Small intestine (tissue), 7 donors: ENCODE measurements at regions not wholly inside any gene's neighbourhood (a gene's known extent, or its start where the extent isn't known, plus 50 kb on each side); places are given as distances from the start of the nearest gene placed in this dataset.
"Not testable (repeated sequence)": the region's sequence is repeated elsewhere in the genome, so short reads cannot be mapped to it uniquely, and the experiment has no call there.

Experiments
- DNase-seq, 2 donors: peaks; one replicate each; pipeline versions ENCODE4 v3.0.0 to v3.0.0-alpha.2; 2013
- FAIRE-seq: peaks from 2 replicates; lab custom pipeline; 2012; peaks lifted over from hg19 to GRCh38; lab: Jason Lieb, UNC
- H3K27ac ChIP-seq, 3 donors: one replicate each; pipeline ENCODE4 v1.5.1; 2013; ENCODE audit warnings: low read length in 2 of 3, mild to moderate bottlenecking in 2 of 3, control low read depth in 1 of 3, inconsistent platforms in 1 of 3, low read depth in 1 of 3, moderate library complexity in 1 of 3
- H3K27me3 ChIP-seq, 3 donors: one replicate each; pipeline ENCODE4 v1.6.1; 2013; ENCODE audit warnings: low read length in 3 of 3, inconsistent platforms in 1 of 3; ENCODE audit not compliant: control insufficient read depth in 3 of 3, insufficient read depth in 3 of 3
- H3K36me3 ChIP-seq, 3 donors: one replicate each; pipeline ENCODE4 v1.6.1; 2013; ENCODE audit warnings: low read length in 3 of 3, inconsistent platforms in 1 of 3, low read depth in 1 of 3, mild to moderate bottlenecking in 1 of 3, moderate library complexity in 1 of 3; ENCODE audit not compliant: control insufficient read depth in 3 of 3, insufficient read depth in 2 of 3
- H3K4me1 ChIP-seq, 3 donors: one replicate each; pipeline ENCODE4 v1.6.1; 2013; ENCODE audit warnings: low read length in 2 of 3, inconsistent platforms in 1 of 3, low read depth in 1 of 3, mild to moderate bottlenecking in 1 of 3, moderate library complexity in 1 of 3; ENCODE audit not compliant: control insufficient read depth in 3 of 3, insufficient read depth in 2 of 3
- H3K4me3 ChIP-seq, 3 donors: one replicate each; pipeline ENCODE4 v1.5.1; 2013; ENCODE audit warnings: low read length in 3 of 3, control low read depth in 1 of 3, inconsistent platforms in 1 of 3, low read depth in 1 of 3, mild to moderate bottlenecking in 1 of 3, moderate library complexity in 1 of 3
- H3K9me3 ChIP-seq, 2 donors: one replicate each; pipeline ENCODE4 v1.6.1; 2013; ENCODE audit warnings: low read depth in 1 of 2, low read length in 1 of 2; ENCODE audit not compliant: control insufficient read depth in 2 of 2, insufficient read depth in 1 of 2
- WGBS, 3 donors: extraction: QIAGEN DNeasy Blood & Tissue Kit; methylation state at CpG; one replicate each; pipeline ENCODE4 v1.1.7; 2013; 5-methylcytosine and 5-hydroxymethylcytosine counted together
- donor health status: healthy with polysubstance abuse.
- donor health status: control.
- donor health status: control.
- donor health status: Bipolar disorder and iron deficiency.
- donor health status: healthy.

DNA sequence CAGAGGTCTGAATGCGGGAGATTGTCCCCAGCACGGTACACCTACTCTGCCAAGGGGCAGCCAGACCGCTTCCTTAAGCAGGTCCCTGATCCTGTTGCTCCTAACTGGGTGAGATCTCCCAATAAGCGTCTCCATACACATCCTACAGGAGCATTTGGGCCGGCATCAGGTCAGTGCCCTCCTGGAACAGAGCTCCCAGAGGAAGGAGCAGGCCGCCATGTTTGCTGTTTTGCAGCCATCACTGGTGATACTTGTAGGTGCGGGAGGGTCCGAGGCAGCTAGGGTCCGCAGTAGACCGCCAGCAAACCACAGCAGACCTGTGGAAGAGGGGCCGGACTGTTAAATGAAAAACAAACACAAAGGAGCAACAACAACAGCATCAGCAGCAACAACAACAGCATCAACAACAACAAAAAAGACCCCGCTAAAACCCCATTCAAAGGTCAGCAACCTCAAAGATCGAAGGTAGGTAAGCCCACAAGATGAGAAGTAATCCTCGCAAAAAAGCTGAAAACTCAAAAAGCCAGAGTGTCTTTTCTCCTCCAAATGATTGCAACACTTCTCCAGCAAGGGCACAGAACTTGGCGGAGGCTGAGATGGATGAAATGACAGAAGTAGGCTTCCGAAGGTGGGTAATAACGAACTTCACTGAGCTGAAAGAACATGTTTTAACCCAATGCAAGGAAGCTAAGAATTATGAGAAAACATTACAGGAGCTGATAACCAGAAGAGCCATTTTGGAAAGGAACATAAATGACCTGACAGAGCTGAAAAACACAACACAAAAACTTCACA is 79.0 kb upstream of the CDH7 start:
- no peaks in the 10 kb centered on the region for H3K36me3 ChIP-seq
- DNase-seq (no peak), FAIRE-seq (no peak)
- 87 to 88% (median 87%) methylated on average over 17 of the region's 17 CpGs for WGBS, 3 donors
- H3K4me3 ChIP-seq, result no peak overlapping the region
- H3K27me3 ChIP-seq, result no peaks in the 10 kb centered on the region
- H3K27ac ChIP-seq, result no peak overlapping the region
- H3K4me1 ChIP-seq, result no peaks in the 10 kb centered on the region
- H3K9me3 ChIP-seq, result no peaks in the 10 kb centered on the region

DNA sequence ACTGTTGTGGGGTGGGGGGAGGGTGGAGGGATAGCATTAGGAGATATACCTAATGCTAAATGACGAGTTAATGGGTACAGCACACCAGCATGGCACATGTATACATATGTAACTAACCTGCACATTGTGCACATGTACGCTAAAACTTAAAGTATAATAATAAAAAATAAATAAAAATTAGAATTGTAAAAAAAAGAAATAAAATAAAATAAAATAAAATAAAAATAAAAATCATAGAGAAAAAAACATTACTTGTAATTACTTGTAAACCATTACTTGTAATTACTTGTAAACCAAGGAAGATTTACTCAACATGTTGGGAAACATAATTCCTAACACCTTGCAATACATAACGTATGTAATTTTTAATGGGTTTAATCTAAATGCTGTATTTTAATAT is 80.7 kb upstream of the CDH7 start:
- FAIRE-seq, result peak; percentile 62

DNA sequence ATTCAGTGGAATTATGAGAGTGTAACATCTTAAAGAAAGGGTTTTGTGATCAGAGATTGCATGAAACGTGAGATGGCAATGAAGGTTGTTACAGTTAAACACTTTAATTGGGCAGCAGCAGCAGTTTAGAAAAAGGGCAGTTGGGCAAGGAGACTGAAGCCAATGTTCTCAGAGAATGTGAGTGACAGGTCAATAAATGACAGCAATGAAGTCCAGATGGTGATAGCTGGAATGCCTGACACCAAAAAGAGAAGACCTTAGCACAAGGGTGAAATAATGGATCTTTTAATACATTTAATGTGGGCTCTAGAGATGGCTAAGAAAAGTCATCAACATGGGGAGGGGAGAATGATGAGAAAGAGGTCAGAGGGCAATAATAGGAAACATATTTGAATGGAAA is 89.4 kb upstream of the CDH7 start:
- H3K36me3 ChIP-seq, result no peaks in the 10 kb centered on the region
- no peak overlapping the region for H3K27ac ChIP-seq
- H3K27me3 ChIP-seq, result no peaks in the 10 kb centered on the region
- no peaks in the 10 kb centered on the region for H3K4me1 ChIP-seq
- H3K9me3 ChIP-seq, result peaks cover 0 to 2% of the 10 kb centered on the region in 2 donors
- WGBS, 3 donors, result 17 to 53% (median 51%) methylated on average over 1 of the region's 1 CpG
- no peak overlapping the region for H3K4me3 ChIP-seq
- DNase-seq, result no peak
- no peak for FAIRE-seq

More for the DNA sequence above, 80.7 kb upstream of the CDH7 start:
- not testable (repeated sequence) for H3K4me1 ChIP-seq, H3K27me3 ChIP-seq, H3K9me3 ChIP-seq, H3K4me3 ChIP-seq, H3K36me3 ChIP-seq, H3K27ac ChIP-seq, DNase-seq
- 74 to 86% (median 82%) methylated on average over 3 of the region's 3 CpGs for WGBS, 3 donors

DNA sequence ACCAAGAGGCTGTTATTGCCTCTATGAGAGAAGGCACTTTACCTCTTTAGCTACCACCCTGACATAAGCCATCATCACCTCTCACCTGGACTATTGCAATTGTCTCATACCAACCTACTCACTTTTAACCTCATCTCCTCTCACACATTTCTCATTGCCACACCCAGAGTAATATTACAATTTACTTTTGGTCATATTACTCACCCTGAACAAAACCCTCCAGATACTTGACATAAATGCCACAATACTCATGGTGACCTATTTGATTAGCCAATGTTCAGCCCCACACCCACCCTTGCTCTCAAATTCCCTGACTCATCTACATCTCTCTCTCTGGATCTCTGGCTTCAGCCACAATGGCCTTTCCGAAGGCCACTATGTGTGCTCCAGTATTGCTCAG is 90.9 kb upstream of the CDH7 start:
- FAIRE-seq, result no peak
- H3K4me3 ChIP-seq, result no peak overlapping the region
- no peak for DNase-seq
- peaks cover 0 to 2% of the 10 kb centered on the region in 2 donors for H3K9me3 ChIP-seq
- no peaks in the 10 kb centered on the region for H3K27me3 ChIP-seq
- WGBS, 3 donors, result 84 to 92% (median 89%) methylated on average over 1 of the region's 1 CpG
- H3K4me1 ChIP-seq, result no peaks in the 10 kb centered on the region
- H3K36me3 ChIP-seq, result no peaks in the 10 kb centered on the region
- H3K27ac ChIP-seq, result no peak overlapping the region

DNA sequence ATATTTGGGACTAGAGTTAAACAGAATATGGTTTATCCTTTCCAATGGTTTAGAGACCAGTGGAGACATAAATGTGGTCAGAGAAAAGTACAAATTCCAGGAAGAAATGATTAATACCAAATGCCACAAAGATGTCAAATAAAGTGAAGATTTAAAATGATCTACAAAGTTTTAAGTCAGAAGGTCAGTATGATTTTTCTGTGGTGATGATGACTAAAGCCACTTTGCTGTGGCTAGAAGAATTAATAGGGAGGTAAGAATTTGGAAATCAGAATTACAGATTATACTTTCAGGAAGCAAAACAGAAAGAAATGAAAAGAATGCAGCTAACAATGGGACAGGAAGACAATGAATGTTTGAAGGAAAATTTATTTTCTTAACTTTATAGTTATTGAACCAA is 91.5 kb upstream of the CDH7 start:
- Histone ChIP-seq H3K36me3 (no peaks in the 10 kb centered on the region), H3K27ac (no peak overlapping the region), H3K4me3 (no peak overlapping the region), H3K4me1 (no peaks in the 10 kb centered on the region), H3K27me3 (no peaks in the 10 kb centered on the region), H3K9me3 (peaks cover 0 to 2% of the 10 kb centered on the region in 2 donors)
- FAIRE-seq (no peak), DNase-seq (no peak)

DNA sequence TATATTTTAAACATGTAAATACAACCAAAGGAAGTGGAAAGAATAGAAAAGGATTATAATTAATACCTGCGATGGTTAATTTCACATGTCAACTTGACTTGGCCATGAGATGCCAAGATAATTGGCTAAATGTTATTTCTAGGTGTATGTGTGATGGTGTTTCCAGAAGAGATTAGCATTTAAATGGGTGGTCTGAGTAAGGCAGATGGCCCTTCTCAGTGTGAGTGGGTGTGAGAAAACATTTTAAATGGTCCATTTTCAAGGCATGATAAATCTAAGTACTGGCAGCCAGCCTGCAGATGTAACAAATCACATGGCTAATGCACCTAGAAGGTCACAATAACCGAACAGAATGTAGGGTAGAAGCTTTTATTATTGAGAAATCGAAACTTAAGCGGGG is 99.6 kb upstream of the CDH7 start:
- Histone ChIP-seq H3K36me3 (no peaks in the 10 kb centered on the region), H3K9me3 (peaks cover 0 to 5% of the 10 kb centered on the region in 2 donors), H3K27me3 (no peaks in the 10 kb centered on the region), H3K4me3 (no peak overlapping the region), H3K27ac (no peak overlapping the region), H3K4me1 (no peaks in the 10 kb centered on the region)
- FAIRE-seq, result no peak
- WGBS, 3 donors, result 60 to 77% (median 61%) methylated on average over 4 of the region's 4 CpGs
- DNase-seq, result no peak

DNA sequence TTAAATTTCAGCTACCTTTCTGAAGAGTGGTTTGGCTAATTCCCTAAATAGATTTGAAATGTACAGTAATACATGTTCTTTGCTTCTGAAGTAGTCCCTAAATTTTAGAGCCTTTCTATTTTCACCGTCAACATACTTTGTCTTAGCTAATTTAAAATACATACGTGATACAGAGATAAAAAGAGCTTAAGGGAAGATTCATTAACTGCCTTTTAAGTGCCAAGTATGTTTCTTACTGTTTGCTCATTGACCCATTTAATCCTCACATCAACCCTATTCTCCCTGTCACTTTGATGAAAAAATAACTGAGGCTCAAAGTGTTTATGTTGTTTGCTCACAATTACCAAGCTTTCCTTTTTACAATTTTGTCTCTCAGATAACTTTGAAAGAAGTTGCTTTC is 118.6 kb upstream of the CDH7 start:
- no peak for FAIRE-seq
- no peaks in the 10 kb centered on the region for H3K27me3 ChIP-seq
- DNase-seq, result no peak
- H3K4me1 ChIP-seq, result no peaks in the 10 kb centered on the region
- 66 to 75% (median 67%) methylated on average over 2 of the region's 2 CpGs for WGBS, 3 donors
- H3K27ac ChIP-seq, result no peak overlapping the region
- H3K9me3 ChIP-seq, result no peaks in the 10 kb centered on the region
- H3K4me3 ChIP-seq, result no peak overlapping the region
- H3K36me3 ChIP-seq, result no peaks in the 10 kb centered on the region

DNA sequence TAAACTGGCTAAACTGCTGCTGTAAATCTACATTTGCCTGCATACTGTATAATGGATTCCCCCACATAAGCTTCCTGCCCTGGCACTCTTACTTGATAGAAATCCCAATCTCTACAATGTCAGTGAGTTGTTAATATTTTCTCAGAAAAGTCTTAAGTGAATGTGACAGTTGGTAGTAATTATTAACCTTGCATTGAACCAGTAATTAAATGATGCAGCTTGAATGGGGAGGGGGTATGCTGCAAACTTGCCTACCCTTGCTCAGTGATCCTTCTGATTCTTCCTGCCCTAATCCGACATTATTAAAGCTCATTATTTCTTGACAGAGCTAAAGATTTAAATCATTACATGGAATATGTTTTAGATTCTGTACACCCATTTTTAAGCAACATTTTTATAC is 119.0 kb upstream of the CDH7 start:
- 68 to 88% (median 82%) methylated on average over 1 of the region's 1 CpG for WGBS, 3 donors
- Histone ChIP-seq H3K9me3 (no peaks in the 10 kb centered on the region), H3K27ac (no peak overlapping the region), H3K4me1 (no peaks in the 10 kb centered on the region), H3K4me3 (no peak overlapping the region), H3K36me3 (no peaks in the 10 kb centered on the region), H3K27me3 (no peaks in the 10 kb centered on the region)
- FAIRE-seq (no peak), DNase-seq (no peak)

DNA sequence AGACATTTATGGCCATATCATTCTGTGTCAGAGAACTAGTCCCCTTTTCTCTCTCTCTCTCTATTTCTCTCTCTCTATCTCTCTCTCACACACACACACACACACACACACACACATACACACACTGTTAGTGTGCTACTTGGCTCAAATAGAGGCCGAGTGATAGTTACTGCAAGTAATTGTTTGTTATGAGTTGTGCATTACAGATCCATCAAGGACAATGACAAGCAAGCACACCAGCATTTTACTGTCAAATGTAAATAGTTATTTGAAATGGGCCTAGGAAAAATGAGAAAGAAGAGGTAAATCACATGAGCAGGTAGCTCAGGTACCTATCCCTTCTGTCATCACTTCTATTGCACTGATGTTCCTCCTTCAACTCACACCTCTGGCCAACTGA is 122.4 kb upstream of the CDH7 start:
- 67 to 83% (median 77%) methylated on average over 1 of the region's 1 CpG for WGBS, 3 donors

More for the DNA sequence above, 122.4 kb upstream of the CDH7 start:
- Histone ChIP-seq H3K36me3 (no peaks in the 10 kb centered on the region), H3K27me3 (no peaks in the 10 kb centered on the region), H3K4me3 (no peak overlapping the region), H3K4me1 (no peaks in the 10 kb centered on the region), H3K27ac (no peak overlapping the region), H3K9me3 (no peaks in the 10 kb centered on the region)
- no peak for DNase-seq
- no peak for FAIRE-seq
